ENCODE measurements at regions not wholly inside any gene's neighbourhood (a gene's known extent, or its start where the extent isn't known, plus 50 kb on each side); places are given as distances from the start of the nearest gene placed in this dataset.

DNA sequence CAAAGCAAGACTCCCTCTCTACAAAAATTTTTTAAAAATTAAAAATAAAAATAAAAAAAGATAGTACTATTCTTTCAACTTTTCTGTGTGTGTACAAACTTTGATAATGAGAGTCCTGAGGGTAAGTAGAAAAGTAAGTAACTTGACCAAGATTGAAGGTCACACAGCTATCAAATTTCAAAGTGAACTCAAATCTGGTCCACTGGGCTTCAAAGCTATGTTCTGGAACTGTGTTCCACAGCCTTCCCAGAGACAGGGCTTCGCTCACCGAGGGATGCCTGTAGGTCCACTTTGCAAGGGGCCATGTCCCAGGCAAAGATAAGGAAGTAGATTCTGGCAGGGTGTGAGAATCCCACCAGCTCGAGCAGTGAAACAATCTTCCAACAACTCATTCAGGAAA lies 56.3 kb upstream of the TNRC6A start:
- TF ChIP-seq, protein P1, sequence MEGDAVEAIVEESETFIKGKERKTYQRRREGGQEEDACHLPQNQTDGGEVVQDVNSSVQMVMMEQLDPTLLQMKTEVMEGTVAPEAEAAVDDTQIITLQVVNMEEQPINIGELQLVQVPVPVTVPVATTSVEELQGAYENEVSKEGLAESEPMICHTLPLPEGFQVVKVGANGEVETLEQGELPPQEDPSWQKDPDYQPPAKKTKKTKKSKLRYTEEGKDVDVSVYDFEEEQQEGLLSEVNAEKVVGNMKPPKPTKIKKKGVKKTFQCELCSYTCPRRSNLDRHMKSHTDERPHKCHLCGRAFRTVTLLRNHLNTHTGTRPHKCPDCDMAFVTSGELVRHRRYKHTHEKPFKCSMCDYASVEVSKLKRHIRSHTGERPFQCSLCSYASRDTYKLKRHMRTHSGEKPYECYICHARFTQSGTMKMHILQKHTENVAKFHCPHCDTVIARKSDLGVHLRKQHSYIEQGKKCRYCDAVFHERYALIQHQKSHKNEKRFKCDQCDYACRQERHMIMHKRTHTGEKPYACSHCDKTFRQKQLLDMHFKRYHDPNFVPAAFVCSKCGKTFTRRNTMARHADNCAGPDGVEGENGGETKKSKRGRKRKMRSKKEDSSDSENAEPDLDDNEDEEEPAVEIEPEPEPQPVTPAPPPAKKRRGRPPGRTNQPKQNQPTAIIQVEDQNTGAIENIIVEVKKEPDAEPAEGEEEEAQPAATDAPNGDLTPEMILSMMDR (IDR thresholded peaks at IDR 0.05) = no peak
- TF ChIP-seq POLR2AphosphoS5 (IDR thresholded peaks at IDR 0.05; ENCODE audit: insufficient read depth in 1 of 2, low read depth in 1 of 2) = no peak

Measured in vagina (tissue), 2 donors.